ENCODE measurements at regions not wholly inside any gene's neighbourhood (a gene's known extent, or its start where the extent isn't known, plus 50 kb on each side); places are given as distances from the start of the nearest gene placed in this dataset.

DNA sequence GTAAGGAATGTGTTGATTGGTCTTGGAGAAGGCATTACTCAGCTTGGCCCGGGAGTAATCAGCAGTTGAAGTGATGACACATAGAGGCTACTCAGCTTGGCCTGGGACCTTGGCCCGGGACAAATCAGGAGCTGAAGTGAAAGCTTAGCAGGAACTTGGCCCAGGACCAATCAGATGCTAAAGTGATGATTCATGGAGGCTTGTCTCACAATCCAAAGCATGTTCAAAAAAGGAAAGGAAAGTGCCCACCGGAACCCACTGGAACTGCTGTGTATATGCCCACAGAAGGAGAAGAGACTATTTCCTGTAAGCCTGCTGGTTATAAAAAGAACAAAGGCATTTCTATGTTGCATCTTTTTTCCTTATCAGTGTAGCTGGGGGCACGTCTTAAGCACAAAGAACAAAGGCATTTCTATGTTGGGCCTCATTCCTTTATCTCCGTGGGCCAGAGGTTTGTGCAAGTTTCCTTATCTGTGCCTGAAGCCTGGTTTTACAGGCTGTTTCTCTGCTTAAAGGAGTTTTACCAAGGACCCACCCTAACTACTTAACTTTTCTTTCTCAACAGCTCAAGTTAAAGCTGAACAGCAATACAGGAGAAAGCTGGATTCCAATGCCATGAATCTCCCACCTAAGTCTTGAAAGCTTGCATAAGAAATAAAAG, 1176.7 kb downstream of the NLGN4X start:
- Mint-ChIP-seq H3K9me3 (peaks cover 11% of the 10 kb centered on the region; the same call in 2 of the 3 replicates), H3K27me3 (ENCODE audit: insufficient read depth, low read depth, poor library complexity) (no peaks in the 10 kb centered on the region), H3K4me3 (no peak overlapping the region), H3K27ac (no peak overlapping the region), H3K4me1 (no peaks in the 10 kb centered on the region), H3K36me3 (ENCODE audit: low read depth) (peaks cover 3% of the 10 kb centered on the region; the same call in 2 of the 3 replicates)
- Histone ChIP-seq H3K27me3 (ENCODE audit: insufficient read depth) (no peaks in the 10 kb centered on the region), H3K9me2 (ENCODE audit: insufficient read depth) (no peaks in the 10 kb centered on the region), H3K27ac (ENCODE audit: low read depth) (no peak overlapping the region), H3K79me2 (replicated peaks; ENCODE audit: insufficient read depth) (no peaks in the 10 kb centered on the region), H3K4me1 (ENCODE audit: insufficient read depth) (no peaks in the 10 kb centered on the region), H3K4me2 (no peak overlapping the region), H3F3A (replicated peaks; ENCODE audit: low read depth) (no peaks in the 10 kb centered on the region), H3K36me3 (ENCODE audit: insufficient read depth) (no peaks in the 10 kb centered on the region), H2AFZ (no peak overlapping the region), H4K20me1 (replicated peaks; ENCODE audit: insufficient read depth) (no peaks in the 10 kb centered on the region), H3K4me3 (no peak overlapping the region)
- no peak for ATAC-seq
- no peak for DNase-seq (ENCODE audit: low spot score)
- TF ChIP-seq STAT1 (IDR thresholded peaks at IDR 0.05; ENCODE audit: unreplicated experiment) (no peak), POLR2AphosphoS5 (IDR thresholded peaks at IDR 0.05; ENCODE audit: low read depth) (no peak), CREB1 (CRISPR knock-in tag; IDR thresholded peaks at IDR 0.05; ENCODE audit: low read depth) (no peak), ZNF114 (CRISPR knock-in tag; IDR thresholded peaks at IDR 0.05) (no peak), EZH2 (IDR thresholded peaks at IDR 0.05; ENCODE audit: low read depth, unreplicated experiment) (no peak), JUNB (IDR thresholded peaks at IDR 0.05; ENCODE audit: unreplicated experiment) (no peak), NANOG (IDR thresholded peaks at IDR 0.05; ENCODE audit: borderline replicate concordance) (no peak)
- TF ChIP-seq, protein P1, sequence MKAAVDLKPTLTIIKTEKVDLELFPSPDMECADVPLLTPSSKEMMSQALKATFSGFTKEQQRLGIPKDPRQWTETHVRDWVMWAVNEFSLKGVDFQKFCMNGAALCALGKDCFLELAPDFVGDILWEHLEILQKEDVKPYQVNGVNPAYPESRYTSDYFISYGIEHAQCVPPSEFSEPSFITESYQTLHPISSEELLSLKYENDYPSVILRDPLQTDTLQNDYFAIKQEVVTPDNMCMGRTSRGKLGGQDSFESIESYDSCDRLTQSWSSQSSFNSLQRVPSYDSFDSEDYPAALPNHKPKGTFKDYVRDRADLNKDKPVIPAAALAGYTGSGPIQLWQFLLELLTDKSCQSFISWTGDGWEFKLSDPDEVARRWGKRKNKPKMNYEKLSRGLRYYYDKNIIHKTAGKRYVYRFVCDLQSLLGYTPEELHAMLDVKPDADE (IDR thresholded peaks at IDR 0.05) = no peak
- TF ChIP-seq, protein P2, sequence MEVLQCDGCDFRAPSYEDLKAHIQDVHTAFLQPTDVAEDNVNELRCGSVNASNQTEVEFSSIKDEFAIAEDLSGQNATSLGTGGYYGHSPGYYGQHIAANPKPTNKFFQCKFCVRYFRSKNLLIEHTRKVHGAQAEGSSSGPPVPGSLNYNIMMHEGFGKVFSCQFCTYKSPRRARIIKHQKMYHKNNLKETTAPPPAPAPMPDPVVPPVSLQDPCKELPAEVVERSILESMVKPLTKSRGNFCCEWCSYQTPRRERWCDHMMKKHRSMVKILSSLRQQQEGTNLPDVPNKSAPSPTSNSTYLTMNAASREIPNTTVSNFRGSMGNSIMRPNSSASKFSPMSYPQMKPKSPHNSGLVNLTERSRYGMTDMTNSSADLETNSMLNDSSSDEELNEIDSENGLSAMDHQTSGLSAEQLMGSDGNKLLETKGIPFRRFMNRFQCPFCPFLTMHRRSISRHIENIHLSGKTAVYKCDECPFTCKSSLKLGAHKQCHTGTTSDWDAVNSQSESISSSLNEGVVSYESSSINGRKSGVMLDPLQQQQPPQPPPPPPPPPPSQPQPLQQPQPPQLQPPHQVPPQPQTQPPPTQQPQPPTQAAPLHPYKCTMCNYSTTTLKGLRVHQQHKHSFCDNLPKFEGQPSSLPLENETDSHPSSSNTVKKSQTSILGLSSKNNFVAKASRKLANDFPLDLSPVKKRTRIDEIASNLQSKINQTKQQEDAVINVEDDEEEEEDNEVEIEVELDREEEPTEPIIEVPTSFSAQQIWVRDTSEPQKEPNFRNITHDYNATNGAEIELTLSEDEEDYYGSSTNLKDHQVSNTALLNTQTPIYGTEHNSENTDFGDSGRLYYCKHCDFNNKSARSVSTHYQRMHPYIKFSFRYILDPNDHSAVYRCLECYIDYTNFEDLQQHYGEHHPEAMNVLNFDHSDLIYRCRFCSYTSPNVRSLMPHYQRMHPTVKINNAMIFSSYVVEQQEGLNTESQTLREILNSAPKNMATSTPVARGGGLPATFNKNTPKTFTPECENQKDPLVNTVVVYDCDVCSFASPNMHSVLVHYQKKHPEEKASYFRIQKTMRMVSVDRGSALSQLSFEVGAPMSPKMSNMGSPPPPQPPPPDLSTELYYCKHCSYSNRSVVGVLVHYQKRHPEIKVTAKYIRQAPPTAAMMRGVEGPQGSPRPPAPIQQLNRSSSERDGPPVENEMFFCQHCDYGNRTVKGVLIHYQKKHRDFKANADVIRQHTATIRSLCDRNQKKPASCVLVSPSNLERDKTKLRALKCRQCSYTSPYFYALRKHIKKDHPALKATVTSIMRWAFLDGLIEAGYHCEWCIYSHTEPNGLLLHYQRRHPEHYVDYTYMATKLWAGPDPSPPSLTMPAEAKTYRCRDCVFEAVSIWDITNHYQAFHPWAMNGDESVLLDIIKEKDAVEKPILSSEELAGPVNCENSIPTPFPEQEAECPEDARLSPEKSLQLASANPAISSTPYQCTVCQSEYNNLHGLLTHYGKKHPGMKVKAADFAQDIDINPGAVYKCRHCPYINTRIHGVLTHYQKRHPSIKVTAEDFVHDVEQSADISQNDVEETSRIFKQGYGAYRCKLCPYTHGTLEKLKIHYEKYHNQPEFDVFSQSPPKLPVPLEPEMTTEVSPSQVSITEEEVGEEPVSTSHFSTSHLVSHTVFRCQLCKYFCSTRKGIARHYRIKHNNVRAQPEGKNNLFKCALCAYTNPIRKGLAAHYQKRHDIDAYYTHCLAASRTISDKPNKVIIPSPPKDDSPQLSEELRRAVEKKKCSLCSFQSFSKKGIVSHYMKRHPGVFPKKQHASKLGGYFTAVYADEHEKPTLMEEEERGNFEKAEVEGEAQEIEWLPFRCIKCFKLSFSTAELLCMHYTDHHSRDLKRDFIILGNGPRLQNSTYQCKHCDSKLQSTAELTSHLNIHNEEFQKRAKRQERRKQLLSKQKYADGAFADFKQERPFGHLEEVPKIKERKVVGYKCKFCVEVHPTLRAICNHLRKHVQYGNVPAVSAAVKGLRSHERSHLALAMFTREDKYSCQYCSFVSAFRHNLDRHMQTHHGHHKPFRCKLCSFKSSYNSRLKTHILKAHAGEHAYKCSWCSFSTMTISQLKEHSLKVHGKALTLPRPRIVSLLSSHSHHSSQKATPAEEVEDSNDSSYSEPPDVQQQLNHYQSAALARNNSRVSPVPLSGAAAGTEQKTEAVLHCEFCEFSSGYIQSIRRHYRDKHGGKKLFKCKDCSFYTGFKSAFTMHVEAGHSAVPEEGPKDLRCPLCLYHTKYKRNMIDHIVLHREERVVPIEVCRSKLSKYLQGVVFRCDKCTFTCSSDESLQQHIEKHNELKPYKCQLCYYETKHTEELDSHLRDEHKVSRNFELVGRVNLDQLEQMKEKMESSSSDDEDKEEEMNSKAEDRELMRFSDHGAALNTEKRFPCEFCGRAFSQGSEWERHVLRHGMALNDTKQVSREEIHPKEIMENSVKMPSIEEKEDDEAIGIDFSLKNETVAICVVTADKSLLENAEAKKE (CRISPR knock-in tag; IDR thresholded peaks at IDR 0.05) = no peak
- TF ChIP-seq, protein P3, sequence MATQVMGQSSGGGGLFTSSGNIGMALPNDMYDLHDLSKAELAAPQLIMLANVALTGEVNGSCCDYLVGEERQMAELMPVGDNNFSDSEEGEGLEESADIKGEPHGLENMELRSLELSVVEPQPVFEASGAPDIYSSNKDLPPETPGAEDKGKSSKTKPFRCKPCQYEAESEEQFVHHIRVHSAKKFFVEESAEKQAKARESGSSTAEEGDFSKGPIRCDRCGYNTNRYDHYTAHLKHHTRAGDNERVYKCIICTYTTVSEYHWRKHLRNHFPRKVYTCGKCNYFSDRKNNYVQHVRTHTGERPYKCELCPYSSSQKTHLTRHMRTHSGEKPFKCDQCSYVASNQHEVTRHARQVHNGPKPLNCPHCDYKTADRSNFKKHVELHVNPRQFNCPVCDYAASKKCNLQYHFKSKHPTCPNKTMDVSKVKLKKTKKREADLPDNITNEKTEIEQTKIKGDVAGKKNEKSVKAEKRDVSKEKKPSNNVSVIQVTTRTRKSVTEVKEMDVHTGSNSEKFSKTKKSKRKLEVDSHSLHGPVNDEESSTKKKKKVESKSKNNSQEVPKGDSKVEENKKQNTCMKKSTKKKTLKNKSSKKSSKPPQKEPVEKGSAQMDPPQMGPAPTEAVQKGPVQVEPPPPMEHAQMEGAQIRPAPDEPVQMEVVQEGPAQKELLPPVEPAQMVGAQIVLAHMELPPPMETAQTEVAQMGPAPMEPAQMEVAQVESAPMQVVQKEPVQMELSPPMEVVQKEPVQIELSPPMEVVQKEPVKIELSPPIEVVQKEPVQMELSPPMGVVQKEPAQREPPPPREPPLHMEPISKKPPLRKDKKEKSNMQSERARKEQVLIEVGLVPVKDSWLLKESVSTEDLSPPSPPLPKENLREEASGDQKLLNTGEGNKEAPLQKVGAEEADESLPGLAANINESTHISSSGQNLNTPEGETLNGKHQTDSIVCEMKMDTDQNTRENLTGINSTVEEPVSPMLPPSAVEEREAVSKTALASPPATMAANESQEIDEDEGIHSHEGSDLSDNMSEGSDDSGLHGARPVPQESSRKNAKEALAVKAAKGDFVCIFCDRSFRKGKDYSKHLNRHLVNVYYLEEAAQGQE (IDR thresholded peaks at IDR 0.05; ENCODE audit: unreplicated experiment) = no peak
